ENCODE measurements at regions not wholly inside any gene's neighbourhood (a gene's known extent, or its start where the extent isn't known, plus 50 kb on each side); places are given as distances from the start of the nearest gene placed in this dataset.
"Not testable (repeated sequence)": the region's sequence is repeated elsewhere in the genome, so short reads cannot be mapped to it uniquely, and the experiment has no call there.

DNA sequence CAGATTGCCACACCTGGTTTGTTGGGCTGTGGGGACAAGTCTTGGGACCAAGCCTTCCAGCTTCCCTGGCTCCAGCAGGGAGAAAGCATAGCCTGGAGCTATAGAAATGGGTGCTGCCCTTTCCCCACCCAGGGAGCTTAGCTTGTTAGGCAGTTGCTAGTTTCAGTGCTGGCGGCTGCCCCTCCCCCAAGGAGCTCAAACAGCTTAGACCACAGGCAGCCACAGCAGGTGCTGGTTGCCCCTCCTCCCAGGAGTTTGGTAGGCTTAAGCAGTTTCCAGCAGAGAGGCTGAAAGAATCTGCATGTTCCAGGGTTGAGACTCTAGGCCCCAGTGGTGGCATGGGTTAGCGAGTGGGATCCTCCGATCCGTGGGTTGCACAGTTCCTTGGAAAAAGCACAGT, 889.7 kb downstream of the IGSF11 start:
- no peak for DNase-seq

DNA sequence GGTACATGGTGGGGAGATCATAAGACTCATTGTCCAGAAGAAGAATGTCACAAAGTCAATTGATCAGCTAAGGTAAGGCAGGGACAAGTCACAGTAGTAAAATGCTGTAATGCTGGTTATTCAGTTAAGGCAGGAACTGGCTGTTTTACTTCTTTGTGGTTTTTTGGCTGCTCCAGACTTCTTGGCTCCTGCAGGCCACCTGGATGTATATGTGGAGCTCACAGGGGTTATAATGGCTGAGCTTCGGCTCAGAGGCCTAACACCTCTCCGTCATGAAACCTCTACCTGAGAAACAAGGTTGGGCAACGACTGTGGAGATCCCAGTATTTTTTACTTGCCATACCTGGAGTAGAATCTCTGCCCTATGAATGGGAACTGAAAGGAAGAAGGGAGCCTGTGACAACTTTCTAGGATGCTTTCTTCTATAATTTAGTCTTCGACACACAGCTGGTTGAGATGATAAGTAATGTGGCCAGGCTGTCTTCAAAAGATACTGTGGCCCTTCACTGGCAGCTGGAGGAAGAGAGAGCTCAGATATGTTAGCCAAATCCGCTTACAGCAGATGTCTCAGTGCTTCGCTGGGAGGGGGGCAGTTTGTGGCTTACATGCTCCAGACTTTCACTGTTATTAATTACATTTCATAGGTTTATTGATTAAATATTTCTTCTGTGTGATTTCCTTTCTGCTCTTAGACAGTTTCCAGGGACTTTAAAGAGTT, 887.8 kb downstream of the IGSF11 start:
- no peak for DNase-seq

DNA sequence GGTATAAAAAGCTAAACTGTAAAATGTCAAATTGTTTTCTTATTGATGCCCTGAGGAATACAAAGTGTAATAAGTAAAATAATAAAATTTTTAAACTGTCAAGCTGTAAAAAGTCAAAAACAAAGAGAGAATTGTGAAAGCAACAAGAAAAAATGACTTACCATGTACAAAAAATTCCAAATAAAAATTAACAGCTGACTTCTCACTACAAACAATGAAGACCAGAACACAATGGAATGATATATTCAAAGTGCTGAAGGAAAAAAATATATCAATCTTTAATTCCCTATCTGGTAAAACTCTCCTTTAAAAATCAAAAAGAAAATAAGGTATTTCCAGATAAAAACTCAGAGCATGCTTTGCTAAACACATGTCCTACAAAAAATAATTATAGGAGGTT, 883.5 kb downstream of the IGSF11 start:
- no peak for DNase-seq

DNA sequence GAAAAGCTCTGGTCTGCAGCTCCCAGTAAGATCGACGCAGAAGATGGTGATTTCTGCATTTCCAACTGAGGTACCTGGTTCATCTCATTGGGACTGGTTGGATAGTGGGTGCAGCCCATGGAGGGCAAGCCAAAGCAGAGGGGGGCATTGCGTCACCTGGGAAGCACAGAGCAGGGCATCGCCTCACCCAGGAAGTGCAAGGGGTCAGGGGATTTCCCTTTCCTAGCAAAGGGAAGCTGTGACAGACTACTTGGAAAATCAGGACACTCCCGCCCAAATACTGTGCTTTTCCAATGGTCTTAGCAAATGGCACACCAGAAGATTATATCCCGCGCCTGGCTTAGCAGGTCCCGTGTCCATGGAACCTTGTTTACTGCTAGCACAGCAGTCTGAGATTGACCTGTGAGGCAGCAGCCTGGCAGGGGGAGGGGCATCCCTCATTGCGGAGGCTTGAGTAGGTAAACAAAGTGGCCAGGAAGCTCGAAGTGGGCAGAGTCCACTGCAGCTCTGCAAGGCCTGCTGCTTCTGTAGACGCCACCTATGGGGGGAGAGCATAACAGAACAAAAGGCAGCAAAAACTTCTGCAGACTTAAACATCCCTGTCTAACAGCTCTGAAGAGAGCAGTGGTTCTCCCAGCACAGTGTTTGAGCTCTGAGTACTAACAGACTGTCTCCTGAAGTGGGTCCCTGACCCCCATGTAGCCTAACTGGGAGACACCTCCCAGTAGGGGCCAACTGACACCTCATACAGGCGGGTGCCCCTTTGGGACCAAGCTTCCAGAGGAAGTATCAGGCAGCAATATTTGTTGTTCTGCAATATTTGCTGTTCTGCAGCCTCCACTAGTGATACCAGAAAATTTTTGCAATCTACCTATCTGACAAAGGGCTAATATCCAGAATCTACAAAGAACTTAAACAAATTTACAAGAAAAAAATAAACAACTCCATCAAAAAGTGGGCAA, 871.7 kb downstream of the IGSF11 start:
- DNase-seq: not testable (repeated sequence)

DNA sequence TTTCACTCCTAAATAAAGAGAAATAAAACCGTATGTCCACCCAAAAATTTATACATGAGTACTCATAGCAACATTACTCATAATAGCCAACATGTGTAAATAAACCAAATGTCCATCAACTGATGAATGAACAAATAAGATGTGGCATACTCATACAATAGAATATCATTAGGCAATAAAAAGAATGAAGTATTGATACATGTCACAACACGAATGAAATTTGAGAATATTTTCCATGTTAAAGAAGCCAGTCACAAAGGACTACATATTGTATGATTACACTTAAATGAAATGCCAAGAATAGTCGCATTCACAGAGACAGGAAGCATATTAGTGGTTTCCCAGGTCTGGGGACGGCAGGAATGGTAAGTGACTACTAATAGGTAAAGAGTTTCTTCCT, 869.2 kb downstream of the IGSF11 start:
- DNase-seq: no peak

DNA sequence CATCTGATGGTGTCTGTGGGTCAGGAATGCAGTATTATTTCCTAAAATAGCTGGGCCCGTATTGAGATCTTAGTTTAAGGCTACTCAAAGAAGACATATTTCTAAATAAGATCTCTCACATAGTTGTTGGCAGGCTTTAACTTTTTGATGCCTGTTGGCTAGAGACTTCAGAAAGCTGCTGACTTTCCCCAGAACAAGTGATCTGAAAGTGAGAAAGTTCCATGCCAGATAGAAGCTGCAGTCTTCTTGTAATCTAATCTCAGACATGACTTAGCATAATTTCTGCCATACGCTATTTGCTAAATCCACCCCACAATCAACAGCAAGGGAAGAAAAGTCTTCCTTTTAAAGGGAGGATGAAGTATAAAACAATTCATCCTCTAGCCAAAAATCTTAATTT, 867.1 kb downstream of the IGSF11 start:
- no peak for DNase-seq

DNA sequence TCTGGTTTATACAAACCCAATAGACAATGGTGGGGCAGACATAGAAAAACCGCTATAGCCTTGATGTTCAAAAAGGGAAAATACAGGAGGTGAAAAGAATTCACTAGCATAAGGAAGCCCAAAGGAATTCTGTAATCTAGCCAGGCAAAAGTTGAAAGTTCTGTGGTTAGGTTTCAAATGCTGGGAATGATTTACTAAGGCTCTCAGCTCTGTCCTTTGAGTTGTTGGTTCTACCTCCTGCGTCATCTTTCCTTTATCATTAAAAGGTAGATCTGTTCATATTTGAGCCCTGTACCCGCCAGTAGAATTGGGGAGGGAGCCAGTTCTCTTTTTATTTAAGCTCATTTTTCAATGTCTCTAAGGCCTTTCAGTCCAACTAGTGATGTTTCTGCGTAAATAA, 866.5 kb downstream of the IGSF11 start:
- DNase-seq: no peak

DNA sequence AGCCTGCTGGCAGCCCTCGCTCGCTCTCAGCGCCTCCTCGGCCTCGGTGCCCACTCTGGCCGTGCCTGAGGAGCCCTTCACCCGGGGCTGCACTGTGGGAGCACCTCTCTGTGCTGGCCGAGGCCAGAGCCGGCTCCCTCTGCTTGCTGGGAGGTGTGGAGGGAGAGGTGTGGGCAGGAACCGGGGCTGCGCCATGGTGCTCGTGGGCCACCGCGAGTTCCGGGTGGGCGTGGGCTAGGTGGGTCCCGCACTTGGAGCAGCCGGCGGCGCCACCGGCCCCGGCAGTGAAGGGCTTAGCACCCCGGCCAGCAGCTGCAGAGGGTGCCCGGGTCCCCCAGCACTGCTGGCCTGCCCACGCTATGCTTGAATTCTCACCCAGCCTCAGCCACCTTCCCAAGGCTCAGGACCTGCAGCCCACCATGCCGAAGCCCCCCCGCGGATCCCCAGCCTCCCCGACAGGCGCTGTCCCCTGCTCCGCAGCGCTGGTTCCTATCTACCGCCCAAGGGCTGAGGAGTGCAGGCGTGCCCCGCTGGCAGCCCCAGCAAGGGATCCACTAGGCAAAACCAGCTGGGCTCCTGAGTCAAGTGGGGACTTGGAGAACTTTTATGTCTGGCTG, 863.3 kb downstream of the IGSF11 start:
- no peak for DNase-seq

DNA sequence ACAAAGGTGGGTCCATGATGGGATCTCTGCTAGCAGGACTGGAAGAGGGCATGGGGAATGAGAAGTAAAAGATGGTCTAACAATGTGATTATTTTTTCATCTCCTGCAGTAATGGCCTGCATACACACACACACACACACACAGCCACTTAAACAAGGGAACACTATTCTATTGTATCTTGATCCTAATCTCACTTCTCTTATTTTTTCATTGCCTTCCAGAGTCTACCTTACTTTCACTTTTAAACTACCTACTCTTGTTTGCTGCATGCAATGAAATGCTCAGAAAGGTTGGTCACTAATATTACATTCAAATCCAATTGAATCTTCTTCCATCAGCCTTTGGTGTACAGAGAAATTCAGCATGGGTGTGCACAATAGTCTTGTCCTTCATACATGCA, 853.8 kb downstream of the IGSF11 start:
- DNase-seq: no peak

DNA sequence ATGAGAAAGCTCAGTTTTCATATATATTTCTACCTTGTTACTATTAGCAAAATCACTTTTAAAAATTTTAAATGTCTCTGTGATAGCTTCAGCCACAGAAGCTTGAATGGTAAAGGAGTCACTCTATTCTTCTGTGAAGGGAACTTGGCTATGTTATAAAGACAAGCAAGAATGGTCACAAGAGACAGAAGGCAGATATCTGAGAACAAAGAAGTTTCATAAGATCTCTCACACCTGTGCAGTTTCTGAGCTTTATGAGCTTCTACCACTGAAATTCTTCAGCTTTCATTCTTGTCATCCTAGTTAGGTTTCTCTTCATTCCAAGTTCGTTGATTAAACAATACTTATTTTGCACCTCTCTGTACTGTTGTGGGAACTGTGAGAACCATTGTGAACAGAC, 853.4 kb downstream of the IGSF11 start:
- DNase-seq: no peak

DNA sequence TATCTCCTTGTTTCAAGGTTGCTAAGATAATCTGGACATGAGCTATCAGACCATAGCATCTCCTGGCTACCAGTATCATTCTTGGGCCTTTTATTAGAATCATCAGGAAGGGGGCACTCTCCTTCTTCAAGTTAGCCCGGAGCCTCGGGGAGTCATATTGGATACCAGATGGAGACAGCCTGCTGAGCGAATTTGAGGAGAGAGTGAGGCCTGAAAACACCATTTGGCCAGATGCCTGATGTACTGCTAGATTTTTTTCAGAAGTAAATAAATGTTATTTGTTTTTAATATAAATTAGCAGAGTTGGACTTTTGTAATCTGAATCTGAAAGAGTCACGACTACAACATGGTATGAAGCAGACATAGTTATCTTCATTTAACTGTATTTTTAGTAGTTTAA, 848.6 kb downstream of the IGSF11 start:
- DNase-seq: no peak

DNA sequence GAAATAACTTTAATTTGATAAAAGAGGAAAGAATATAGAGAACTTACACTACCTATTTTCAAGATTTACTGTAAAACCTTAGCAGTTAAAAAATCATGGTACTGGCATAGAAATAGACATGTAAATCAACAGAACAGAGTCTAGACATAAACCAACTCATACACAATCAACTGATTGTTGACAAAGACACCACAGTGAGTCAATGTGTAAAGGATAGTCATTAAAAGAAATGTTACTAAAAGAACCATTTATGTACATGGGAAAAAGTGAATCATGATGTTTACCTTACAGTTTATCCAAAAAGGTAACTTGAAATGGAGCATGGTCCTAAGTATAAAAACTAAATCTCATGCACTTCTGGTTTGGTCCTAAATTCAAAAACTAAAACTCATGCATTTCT, 847.4 kb downstream of the IGSF11 start:
- no peak for DNase-seq

DNA sequence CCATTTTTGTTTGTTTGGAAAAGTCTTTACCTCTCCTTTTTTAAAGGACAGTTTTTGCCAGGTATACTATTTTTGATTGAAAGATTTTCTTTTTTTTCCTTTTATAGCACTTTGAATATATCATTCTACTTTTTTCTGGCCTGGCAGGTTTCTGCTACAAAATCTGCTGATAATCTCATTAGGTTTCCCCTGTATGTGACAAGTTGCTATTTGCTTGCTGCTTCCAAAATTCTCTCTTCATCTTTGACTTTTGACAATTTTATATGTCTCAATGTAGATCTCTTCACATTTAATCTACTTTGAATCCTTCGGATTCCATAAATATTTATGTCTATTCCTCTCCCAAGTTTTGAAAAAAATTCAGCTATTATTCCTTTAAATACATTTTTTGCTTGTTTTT, 838.5 kb downstream of the IGSF11 start:
- DNase-seq: no peak

DNA sequence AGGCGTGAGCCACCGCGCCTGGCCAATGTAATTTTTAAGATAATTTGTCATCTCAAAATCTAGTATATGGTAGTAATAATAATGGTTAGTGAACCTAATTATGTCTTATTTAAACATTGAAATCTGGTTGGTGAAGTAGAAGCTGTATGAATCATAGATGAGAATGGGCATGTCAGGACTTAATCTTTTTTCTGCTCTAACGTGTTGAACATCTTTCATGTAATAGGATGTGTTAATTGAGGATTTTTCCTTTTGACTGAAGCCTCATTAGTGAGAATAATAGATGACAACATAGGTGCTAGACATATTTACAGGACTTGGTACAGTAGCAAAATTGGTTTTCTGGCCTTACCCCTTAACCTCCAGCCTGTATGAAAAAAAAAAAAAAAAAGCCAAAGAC, 835.6 kb downstream of the IGSF11 start:
- no peak for DNase-seq

DNA sequence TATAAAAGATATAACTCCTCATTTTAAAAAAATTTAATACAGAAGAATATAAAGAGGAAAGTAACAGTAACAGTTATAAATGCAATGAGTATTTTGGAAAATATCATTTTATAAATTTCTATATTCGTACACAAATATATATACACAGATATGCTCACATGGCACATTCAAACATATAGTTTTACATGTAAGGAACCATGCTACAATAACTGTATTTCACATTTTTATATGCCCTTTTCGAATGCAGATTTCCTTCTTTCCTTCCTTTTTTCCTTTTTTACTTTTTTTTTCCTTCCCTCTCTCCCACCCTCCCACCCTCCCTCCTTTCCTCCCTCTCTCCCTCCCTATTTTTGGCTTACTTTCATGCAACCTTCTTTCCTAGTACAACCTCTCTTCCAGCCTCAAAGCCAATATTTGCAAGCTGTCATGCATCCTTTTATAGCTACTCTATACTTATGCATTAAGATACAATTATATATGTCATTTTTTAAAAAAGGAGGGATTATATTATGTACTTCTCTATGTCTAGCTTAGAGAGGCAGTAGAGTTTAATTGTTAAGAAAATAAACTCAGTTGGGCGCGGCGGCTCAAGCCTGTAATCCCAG, 830.5 kb downstream of the IGSF11 start:
- DNase-seq: no peak

DNA sequence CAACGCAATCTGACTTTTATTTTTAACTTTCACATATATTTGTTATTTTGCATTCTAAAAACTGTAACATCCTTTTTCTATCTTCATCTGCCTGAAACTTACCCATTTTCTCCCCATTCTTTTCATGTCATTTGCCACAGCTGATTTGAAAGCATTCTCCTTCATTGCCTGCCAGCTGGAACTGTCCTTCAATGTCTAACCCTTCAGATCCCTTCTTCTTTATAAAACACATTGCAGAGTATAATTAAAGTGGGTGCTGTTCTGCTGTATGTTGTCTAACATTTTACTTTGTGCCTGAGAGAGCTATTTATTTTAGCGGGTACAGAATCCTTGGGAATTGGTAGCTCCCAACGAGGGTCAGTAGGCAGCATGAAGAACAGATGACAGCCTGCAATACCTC, 827.4 kb downstream of the IGSF11 start:
- no peak for DNase-seq

DNA sequence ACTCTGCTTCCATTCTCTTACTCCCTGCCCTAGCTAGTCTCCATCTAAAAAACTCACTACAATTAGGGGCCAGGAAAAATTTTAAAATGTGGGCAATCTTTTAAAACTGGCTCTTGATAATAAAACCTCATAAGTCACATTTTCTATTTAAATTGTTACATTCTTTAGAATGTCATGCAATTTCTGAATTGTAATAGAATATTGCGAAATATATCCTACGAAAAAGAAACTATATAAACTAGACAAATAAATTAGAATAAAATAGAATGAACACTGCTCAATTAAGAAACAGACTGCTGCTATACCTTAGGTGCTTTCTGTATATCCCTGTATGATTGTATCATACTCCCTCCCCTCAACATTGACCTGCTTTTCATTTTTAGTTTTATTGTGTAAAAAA, 826.0 kb downstream of the IGSF11 start:
- DNase-seq: no peak

DNA sequence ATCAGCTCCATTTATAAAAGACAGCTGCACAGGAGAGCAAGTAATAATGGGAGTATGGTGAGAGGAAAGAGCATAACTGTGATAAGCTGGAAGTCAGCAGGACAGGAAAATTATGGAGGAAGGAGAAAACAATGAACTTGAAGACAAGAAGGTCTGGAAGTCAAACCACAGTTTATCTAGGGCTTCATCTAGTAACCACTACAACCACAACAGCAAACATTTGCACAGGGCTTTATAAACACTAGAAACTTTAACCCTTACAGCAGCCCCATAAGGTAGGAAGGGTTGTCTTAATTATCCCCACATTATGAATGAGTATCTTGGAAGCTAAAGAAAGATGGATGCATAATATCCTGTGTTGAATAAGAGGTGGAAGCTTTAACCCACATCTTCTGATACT, 820.8 kb downstream of the IGSF11 start:
- no peak for DNase-seq

DNA sequence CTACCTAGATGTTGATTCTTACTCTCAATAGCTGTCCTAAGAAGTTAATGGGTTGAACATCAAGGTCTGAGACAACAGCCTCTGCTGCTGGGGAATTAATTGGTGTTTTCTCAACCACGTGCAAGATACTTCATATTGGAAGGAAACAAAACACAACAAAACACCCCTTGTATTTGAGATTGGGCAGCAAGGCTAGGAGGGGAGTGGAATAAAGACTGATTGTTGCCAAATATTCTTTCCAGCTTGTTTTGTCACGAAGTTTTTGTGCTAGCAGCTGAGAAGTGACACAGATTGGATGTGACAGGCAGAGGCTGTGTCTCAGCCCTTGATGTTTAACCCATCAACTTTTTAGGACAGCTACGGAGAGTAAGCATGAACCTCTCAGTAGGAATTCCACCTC, 808.4 kb downstream of the IGSF11 start:
- no peak for DNase-seq

DNA sequence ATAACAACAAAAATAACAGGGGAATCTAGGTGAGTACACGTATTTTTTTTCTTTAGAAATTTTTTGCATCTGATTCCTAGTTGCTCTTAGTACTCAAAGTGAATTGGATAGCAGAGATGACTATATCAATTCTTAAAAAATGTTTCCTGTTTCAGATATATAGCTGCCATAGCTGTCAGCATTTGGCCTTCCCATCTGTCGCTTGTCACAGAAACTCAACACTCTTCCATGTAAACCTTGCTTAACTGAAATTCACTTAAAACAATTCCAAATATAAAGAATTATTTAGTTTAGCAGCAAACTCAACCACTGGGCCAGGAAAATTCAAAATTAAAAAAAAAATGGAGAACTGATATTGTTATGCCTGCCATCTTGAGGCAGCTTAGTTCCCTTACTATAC, 807.5 kb downstream of the IGSF11 start:
- no peak for DNase-seq

DNA sequence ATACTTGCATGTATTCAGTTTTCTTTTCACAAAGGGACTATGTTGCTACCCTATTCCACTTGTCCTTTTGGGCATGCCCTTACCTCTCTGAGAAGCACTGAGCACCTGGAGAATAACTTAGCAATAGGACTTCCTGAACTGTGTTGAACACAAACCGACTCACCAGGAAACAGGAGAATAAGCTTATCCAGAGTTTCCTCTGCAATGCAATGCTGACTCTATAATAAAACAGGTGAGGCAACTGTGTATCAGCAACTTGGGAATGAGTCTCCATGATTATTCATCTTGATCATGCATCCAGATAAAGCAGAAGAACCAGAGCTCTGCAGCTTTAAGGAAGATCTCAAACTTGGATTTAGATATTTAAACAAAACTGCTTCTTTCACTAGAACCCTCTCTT, 806.5 kb downstream of the IGSF11 start:
- no peak for DNase-seq

DNA sequence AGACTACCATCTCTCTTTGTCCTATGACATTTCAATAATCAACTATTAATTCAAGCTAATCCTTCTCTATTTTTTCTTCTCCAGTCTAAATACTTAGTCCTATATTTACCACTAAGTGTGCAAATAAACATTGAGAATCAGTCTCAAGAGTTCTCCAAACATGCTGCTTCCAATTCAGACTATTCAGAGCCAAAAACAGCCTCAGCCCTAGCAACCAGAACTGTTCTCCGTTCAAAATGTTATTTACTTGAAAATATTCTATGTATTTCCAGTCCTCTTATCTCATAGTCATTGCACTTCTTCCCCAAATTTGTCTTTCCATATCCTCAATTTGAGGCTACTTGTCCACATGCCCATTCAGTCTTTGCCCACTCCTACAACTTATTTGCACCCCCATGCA, 805.5 kb downstream of the IGSF11 start:
- no peak for DNase-seq

DNA sequence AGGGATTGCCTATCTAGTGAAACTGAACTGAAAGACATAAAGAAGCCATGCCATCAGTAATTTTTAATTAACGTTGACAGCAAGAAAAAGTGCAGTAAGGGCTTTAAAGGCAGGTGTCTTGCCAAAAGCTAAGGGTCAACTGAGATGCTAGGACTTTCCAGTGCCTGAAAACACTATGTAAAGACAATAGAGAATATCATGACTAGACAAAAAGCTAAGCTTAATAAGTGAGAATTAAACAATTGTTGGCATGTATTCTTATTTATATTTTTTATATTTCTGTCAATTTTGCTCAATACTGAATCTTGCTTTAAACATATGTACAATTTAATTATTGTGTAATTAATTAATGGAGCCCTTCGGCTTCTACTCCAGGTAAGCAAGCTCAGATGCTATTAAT, 803.1 kb downstream of the IGSF11 start:
- no peak for DNase-seq

DNA sequence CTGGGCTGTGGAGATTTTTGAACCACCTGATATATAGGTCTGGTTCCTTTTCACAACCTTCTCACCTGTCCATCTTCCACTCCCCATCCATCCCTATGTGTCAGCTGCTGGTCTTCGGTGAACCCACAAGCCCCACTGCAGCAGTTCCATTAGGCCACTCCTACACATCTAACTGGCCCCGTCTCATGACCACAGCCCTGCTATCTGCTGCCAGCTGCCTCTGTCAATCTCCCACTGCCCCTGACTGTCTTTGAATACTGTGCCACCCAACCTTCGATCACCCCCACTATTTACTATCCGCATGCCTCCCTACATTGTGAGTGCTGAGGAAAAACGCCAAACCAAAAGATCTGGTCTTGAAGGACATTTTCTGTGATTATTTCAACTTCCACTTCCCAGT, 795.4 kb downstream of the IGSF11 start:
- DNase-seq: no peak

All from stimulated activated CD4-positive, alpha-beta T cell treated with anti-CD3 and anti-CD28 coated beads, Interleukin-1b, Interleukin-23, amount 100 ng/mL, for 48 hours (primary cell).